ENCODE measurements at regions not wholly inside any gene's neighbourhood (a gene's known extent, or its start where the extent isn't known, plus 50 kb on each side); places are given as distances from the start of the nearest gene placed in this dataset.

DNA sequence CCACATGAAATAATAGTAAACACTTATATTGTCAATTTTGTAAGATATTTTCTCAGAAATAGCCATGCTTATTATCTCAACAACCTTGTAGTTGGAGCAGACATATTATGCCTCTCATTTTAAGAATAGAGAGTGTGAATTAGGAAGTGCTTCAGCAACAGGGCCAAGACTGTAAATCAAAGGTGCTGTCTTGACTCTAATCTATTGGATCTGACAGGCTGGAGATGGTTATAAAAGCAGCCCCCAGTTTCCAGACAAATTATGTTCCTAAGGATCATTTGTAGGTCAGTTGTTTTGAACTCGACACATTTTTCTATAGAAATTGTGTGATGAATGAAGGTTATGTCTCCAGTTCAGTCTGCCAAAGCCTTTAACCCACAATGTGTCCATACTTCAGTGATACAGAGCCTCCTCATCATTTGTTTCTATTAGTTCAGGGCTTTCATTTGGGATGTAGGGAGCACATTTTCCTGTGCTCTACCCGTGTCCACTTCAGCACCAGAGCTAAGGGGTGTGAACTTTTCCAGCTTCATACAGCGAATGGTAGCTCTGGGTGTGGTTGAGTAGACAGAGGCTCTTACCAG lies 284.8 kb upstream of the FBXO33 start:
- no peak overlapping the region for H2AK5ac ChIP-seq (ENCODE audit: low read length)
- H3K79me2 ChIP-seq (ENCODE audit: control insufficient read depth, insufficient read depth, low read length, poor library complexity): no peaks in the 10 kb centered on the region
- H2AFZ ChIP-seq (ENCODE audit: insufficient read depth, low read length, poor library complexity): no peak overlapping the region
- H3K27me3 ChIP-seq (ENCODE audit: insufficient read depth, low read length): no peaks in the 10 kb centered on the region
- peaks cover 2% of the 10 kb centered on the region for H3K79me1 ChIP-seq (ENCODE audit: low read length)
- no peak overlapping the region for H3K14ac ChIP-seq (ENCODE audit: low read length)
- no peaks in the 10 kb centered on the region for H3K36me3 ChIP-seq (ENCODE audit: control insufficient read depth in 1 of 2, insufficient read depth in 2 of 2, low read length in 2 of 2)
- WGBS (ENCODE audit: extremely low coverage, insufficient coverage, insufficient read length): no CpG with 5 or more reads among the region's 3 CpGs
- H4K91ac ChIP-seq (ENCODE audit: low read depth, low read length): peak overlapping the region; percentile 35
- no peak overlapping the region for H4K8ac ChIP-seq (ENCODE audit: low read depth, low read length)
- H3K4me3 ChIP-seq (ENCODE audit: low read depth, low read length): no peak overlapping the region
- H3K4me2 ChIP-seq (ENCODE audit: low read length): no peak overlapping the region
- no peak overlapping the region for H4K12ac ChIP-seq (ENCODE audit: low read depth, low read length)
- no peaks in the 10 kb centered on the region for H3K9me3 ChIP-seq (ENCODE audit: insufficient read depth, low read depth, low read length)
- no peak overlapping the region for H2BK5ac ChIP-seq (ENCODE audit: low read depth, low read length, poor library complexity)
- no peak for DNase-seq
- no peak overlapping the region for H3K18ac ChIP-seq (ENCODE audit: low read length)
- peak overlapping the region; percentile 49 for H2BK120ac ChIP-seq (ENCODE audit: insufficient read depth, low read length, poor library complexity)
- no peak overlapping the region for H3K9ac ChIP-seq (ENCODE audit: low read length)
- peak overlapping the region; percentile 89 for H2BK12ac ChIP-seq (ENCODE audit: low read length)
- no peak overlapping the region for H3K4ac ChIP-seq (ENCODE audit: low read depth, low read length)
- H3K23ac ChIP-seq (ENCODE audit: low read length): no peak overlapping the region
- H3K4me1 ChIP-seq (ENCODE audit: control insufficient read depth in 1 of 2, insufficient read depth in 2 of 2, low read length in 2 of 2): peaks cover 0 to 2% of the 10 kb centered on the region in 2 experiments
- no peak overlapping the region for H3K27ac ChIP-seq (ENCODE audit: low read depth, low read length)

DNA sequence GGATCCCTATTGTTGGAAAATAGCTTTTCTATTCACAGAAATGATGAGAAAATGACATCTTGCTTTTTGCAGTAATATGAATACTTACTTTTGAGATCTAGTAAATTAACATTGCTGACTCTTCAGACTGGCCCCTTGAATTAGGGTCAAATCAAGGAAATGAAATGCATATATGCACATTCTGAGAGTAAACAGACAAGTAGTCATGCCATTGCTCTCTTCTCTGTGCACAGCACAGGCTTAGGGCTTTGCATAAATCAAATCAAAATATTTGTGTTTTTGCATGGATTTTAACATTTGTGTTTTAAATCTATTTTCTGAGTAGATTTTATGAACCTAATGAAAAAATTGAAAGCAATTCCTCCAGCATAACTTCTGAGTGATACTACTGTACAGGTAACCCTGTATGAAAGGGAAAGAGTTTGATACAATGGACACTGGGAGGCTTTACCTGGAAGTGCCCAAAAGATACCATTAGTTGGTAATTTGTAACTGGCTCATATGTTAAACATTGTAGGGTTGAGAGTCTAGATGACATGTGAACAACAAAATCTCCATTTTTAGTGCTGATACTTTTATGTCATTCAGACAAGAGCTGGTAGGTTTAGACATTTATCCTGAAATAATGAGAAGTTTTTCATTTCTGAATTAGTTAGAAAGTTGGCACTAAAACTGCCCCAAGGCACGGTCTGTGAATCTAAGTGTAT lies 280.2 kb upstream of the FBXO33 start:
- Histone ChIP-seq H2BK12ac (ENCODE audit: low read length) (no peak overlapping the region), H3K79me1 (ENCODE audit: low read length) (peaks cover 2% of the 10 kb centered on the region), H3K79me2 (ENCODE audit: control insufficient read depth, insufficient read depth, low read length, poor library complexity) (no peaks in the 10 kb centered on the region), H4K12ac (ENCODE audit: low read depth, low read length) (no peak overlapping the region), H3K4ac (ENCODE audit: low read depth, low read length) (no peak overlapping the region), H3K9ac (ENCODE audit: low read length) (no peak overlapping the region), H3K14ac (ENCODE audit: low read length) (no peak overlapping the region), H2AFZ (ENCODE audit: insufficient read depth, low read length, poor library complexity) (no peak overlapping the region), H3K9me3 (ENCODE audit: insufficient read depth, low read depth, low read length) (no peaks in the 10 kb centered on the region), H2AK5ac (ENCODE audit: low read length) (no peak overlapping the region), H3K4me2 (ENCODE audit: low read length) (no peak overlapping the region), H2BK5ac (ENCODE audit: low read depth, low read length, poor library complexity) (no peak overlapping the region), H4K8ac (ENCODE audit: low read depth, low read length) (no peak overlapping the region), H4K91ac (ENCODE audit: low read depth, low read length) (no peak overlapping the region), H2BK120ac (ENCODE audit: insufficient read depth, low read length, poor library complexity) (no peak overlapping the region), H3K23ac (ENCODE audit: low read length) (no peak overlapping the region), H3K4me3 (ENCODE audit: low read depth, low read length) (no peak overlapping the region), H3K36me3 (ENCODE audit: control insufficient read depth in 1 of 2, insufficient read depth in 2 of 2, low read length in 2 of 2) (no peaks in the 10 kb centered on the region), H3K27ac (ENCODE audit: low read depth, low read length) (no peak overlapping the region), H3K4me1 (ENCODE audit: control insufficient read depth in 1 of 2, insufficient read depth in 2 of 2, low read length in 2 of 2) (peaks cover 0 to 2% of the 10 kb centered on the region in 2 experiments), H3K27me3 (ENCODE audit: insufficient read depth, low read length) (no peaks in the 10 kb centered on the region), H3K18ac (ENCODE audit: low read length) (no peak overlapping the region)
- WGBS (ENCODE audit: extremely low coverage, insufficient coverage, insufficient read length): no CpG with 5 or more reads among the region's 1 CpG
- no peak for DNase-seq

DNA sequence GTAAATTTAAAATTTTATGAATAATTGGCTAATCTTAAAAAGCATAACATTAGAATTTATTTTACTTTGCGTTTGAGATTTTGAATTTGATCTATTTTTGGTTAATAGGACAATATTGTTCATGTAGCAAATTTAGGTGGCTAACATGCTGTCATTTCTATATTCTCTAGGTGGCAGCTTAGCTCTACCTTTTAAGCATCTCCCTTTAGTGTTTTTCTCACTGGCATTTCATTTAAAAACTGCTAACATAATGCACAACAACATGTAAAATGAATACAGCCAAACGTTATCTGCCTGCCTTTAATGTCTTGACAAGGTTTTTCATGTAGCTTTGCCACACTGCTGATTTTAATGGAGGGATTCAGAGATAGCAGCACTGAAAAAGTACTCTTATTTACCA lies 272.4 kb upstream of the FBXO33 start:
- H3K14ac ChIP-seq (ENCODE audit: low read length): no peak overlapping the region
- no peak overlapping the region for H3K27ac ChIP-seq (ENCODE audit: low read depth, low read length)
- no peak overlapping the region for H3K4ac ChIP-seq (ENCODE audit: low read depth, low read length)
- H3K9ac ChIP-seq (ENCODE audit: low read length): no peak overlapping the region
- no peak overlapping the region for H4K12ac ChIP-seq (ENCODE audit: low read depth, low read length)
- no peaks in the 10 kb centered on the region for H3K4me1 ChIP-seq (ENCODE audit: control insufficient read depth in 1 of 2, insufficient read depth in 2 of 2, low read length in 2 of 2)
- no peak overlapping the region for H2BK5ac ChIP-seq (ENCODE audit: low read depth, low read length, poor library complexity)
- whole genome bisulfite sequencing (ENCODE audit: extremely low coverage, insufficient coverage, insufficient read length): no CpG with 5 or more reads among the region's 2 CpGs
- H2BK12ac ChIP-seq (ENCODE audit: low read length): no peak overlapping the region
- no peak overlapping the region for H3K18ac ChIP-seq (ENCODE audit: low read length)
- no peaks in the 10 kb centered on the region for H3K79me2 ChIP-seq (ENCODE audit: control insufficient read depth, insufficient read depth, low read length, poor library complexity)
- no peak for DNase-seq
- no peaks in the 10 kb centered on the region for H3K27me3 ChIP-seq (ENCODE audit: insufficient read depth, low read length)
- H2BK120ac ChIP-seq (ENCODE audit: insufficient read depth, low read length, poor library complexity): no peak overlapping the region
- H3K4me2 ChIP-seq (ENCODE audit: low read length): no peak overlapping the region
- no peak overlapping the region for H3K23ac ChIP-seq (ENCODE audit: low read length)
- H3K36me3 ChIP-seq (ENCODE audit: control insufficient read depth in 1 of 2, insufficient read depth in 2 of 2, low read length in 2 of 2): no peaks in the 10 kb centered on the region
- H2AFZ ChIP-seq (ENCODE audit: insufficient read depth, low read length, poor library complexity): no peak overlapping the region
- no peak overlapping the region for H3K4me3 ChIP-seq (ENCODE audit: low read depth, low read length)
- H4K8ac ChIP-seq (ENCODE audit: low read depth, low read length): no peak overlapping the region
- peaks cover 1% of the 10 kb centered on the region for H3K79me1 ChIP-seq (ENCODE audit: low read length)
- peaks cover 2% of the 10 kb centered on the region for H3K9me3 ChIP-seq (ENCODE audit: insufficient read depth, low read depth, low read length)
- no peak overlapping the region for H2AK5ac ChIP-seq (ENCODE audit: low read length)
- no peak overlapping the region for H4K91ac ChIP-seq (ENCODE audit: low read depth, low read length)

DNA sequence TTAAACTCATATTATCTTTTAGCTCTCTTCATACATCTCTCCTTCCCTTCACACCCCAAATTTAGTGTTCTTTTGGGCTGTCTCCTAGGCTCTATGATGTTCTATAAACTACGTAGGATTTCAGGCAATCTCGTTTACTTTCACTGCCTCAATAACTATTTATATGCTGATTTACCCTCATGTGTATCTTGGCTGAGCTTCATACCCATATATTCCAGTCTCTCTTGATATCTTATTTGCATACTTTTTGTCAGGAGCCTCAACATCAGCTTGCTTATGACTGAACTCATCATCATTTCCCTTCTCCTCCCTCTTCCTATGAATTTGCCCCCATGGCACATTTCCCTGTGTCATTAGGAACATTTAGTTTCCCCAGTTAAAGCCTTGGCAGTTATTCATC lies 262.1 kb upstream of the FBXO33 start:
- Histone ChIP-seq H2BK5ac (ENCODE audit: low read depth, low read length, poor library complexity) (no peak overlapping the region), H2BK12ac (ENCODE audit: low read length) (no peak overlapping the region), H3K27ac (ENCODE audit: low read depth, low read length) (no peak overlapping the region), H4K8ac (ENCODE audit: low read depth, low read length) (no peak overlapping the region), H3K4ac (ENCODE audit: low read depth, low read length) (no peak overlapping the region), H4K12ac (ENCODE audit: low read depth, low read length) (no peak overlapping the region), H3K4me3 (ENCODE audit: low read depth, low read length) (no peak overlapping the region), H3K4me1 (ENCODE audit: control insufficient read depth in 1 of 2, insufficient read depth in 2 of 2, low read length in 2 of 2) (no peaks in the 10 kb centered on the region), H4K91ac (ENCODE audit: low read depth, low read length) (no peak overlapping the region), H3K4me2 (ENCODE audit: low read length) (no peak overlapping the region), H2AFZ (ENCODE audit: insufficient read depth, low read length, poor library complexity) (no peak overlapping the region), H3K18ac (ENCODE audit: low read length) (no peak overlapping the region), H3K79me2 (ENCODE audit: control insufficient read depth, insufficient read depth, low read length, poor library complexity) (no peaks in the 10 kb centered on the region), H2BK120ac (ENCODE audit: insufficient read depth, low read length, poor library complexity) (no peak overlapping the region), H3K36me3 (ENCODE audit: control insufficient read depth in 1 of 2, insufficient read depth in 2 of 2, low read length in 2 of 2) (no peaks in the 10 kb centered on the region), H3K23ac (ENCODE audit: low read length) (no peak overlapping the region), H2AK5ac (ENCODE audit: low read length) (no peak overlapping the region), H3K79me1 (ENCODE audit: low read length) (no peaks in the 10 kb centered on the region), H3K27me3 (ENCODE audit: insufficient read depth, low read length) (no peaks in the 10 kb centered on the region), H3K14ac (ENCODE audit: low read length) (no peak overlapping the region), H3K9ac (ENCODE audit: low read length) (no peak overlapping the region), H3K9me3 (ENCODE audit: insufficient read depth, low read depth, low read length) (no peaks in the 10 kb centered on the region)
- WGBS (ENCODE audit: extremely low coverage, insufficient coverage, insufficient read length): no CpG with 5 or more reads among the region's 2 CpGs
- no peak for DNase-seq

All from trophoblast cell (in vitro differentiated cells and primary cell).